HepG2 (cell line): ENCODE measurements at regions not wholly inside any gene's neighbourhood (a gene's known extent, or its start where the extent isn't known, plus 50 kb on each side); places are given as distances from the start of the nearest gene placed in this dataset.

ENCODE experiments used
- ATAC-seq: fragments of 200-7000 bp; cut with Tn5 transposase; 3 replicates; pipeline ENCODE4 v1.9.1; 2020; ENCODE audit warnings: mild to moderate bottlenecking, moderate library complexity
- BruUV-seq: library from RNA; stranded (reverse); fragments of 400-500 nt; replicated peaks from 2 replicates; lab custom pipeline; 2021; lab: Mats Ljungman, UMichigan
- CTCF ChIA-PET: fragments of 300-600 bp; formaldehyde crosslinking; extraction: SDS; loops from one replicate; lab custom pipeline; 2021; ENCODE audit warnings: low total read pairs, inconsistent platforms, low intra/inter-chr PET ratio; lab: Yijun Ruan, JAX
- POLR2A ChIA-PET: fragments of 350-600 bp; sonication (Branson Sonifier 250); formaldehyde crosslinking; loops from one replicate; lab custom pipeline; 2020; ENCODE audit warnings: antibody characterized with exemption, inconsistent platforms; lab: Yijun Ruan, JAX
- DNase-seq: peaks from one replicate; pipeline ENCODE4 v3.0.0-alpha.2; 2015; ENCODE audit warnings: low spot score
- FAIRE-seq: peaks from 3 replicates; lab custom pipeline; 2011; peaks lifted over from hg19 to GRCh38; lab: Jason Lieb, UNC
- H2AFZ ChIP-seq: one replicate; pipeline ENCODE4 v1.6.1; 2011; ENCODE audit warnings: low read length, inconsistent platforms
- H3K27ac ChIP-seq: fragments of 300-600 bp; 3 replicates; pipeline ENCODE4 v1.8.0; 2011; ENCODE audit warnings: mixed run types, mild to moderate bottlenecking, mixed read lengths, low read length, inconsistent platforms; ENCODE audit not compliant: insufficient read depth; ENCODE audit errors: extremely low read length
- H3K27me3 ChIP-seq, 2 experiments: fragments of 200-600 bp in 1 of 2; 2 replicates in 1 of 2; 3 replicates in 1 of 2; pipeline versions ENCODE4 v1.6.0 to v1.8.0; 2011; ENCODE audit warnings: low read length in 2 of 2, mild to moderate bottlenecking in 2 of 2, moderate library complexity in 2 of 2, inconsistent platforms in 1 of 2; ENCODE audit not compliant: insufficient read depth in 2 of 2, control insufficient read depth in 1 of 2
- H3K36me3 ChIP-seq, 2 experiments: fragments of 200-600 bp in 1 of 2; replicated peaks in 1 of 2; 2 replicates in 1 of 2; 3 replicates in 1 of 2; pipeline versions ENCODE4 v1.5.1 to v1.8.0; 2011; ENCODE audit warnings: low read length in 2 of 2, inconsistent platforms in 1 of 2; ENCODE audit not compliant: insufficient read depth in 2 of 2, control insufficient read depth in 1 of 2
- H3K4me1 ChIP-seq: 2 replicates; pipeline ENCODE4 v1.5.1; 2012; ENCODE audit warnings: low read length, inconsistent platforms; ENCODE audit not compliant: insufficient read depth
- H3K4me2 ChIP-seq: 2 replicates; pipeline ENCODE4 v1.6.0; 2011; ENCODE audit warnings: low read depth, low read length, inconsistent platforms
- H3K4me3 ChIP-seq, 3 experiments: fragments of 200-600 bp in 1 of 3; sonication (generic), shearing (Covaris generic) in 1 of 3; replicated peaks in 1 of 3; 2 replicates each; pipeline ENCODE4 v1.5.1; 2011 to 2016; ENCODE audit warnings: low read length in 3 of 3, inconsistent platforms in 2 of 3, low read depth in 2 of 3, mild to moderate bottlenecking in 2 of 3, control low read depth in 1 of 3, mixed read lengths in 1 of 3; ENCODE audit not compliant: insufficient read depth in 1 of 3
- H3K79me2 ChIP-seq: one replicate; pipeline ENCODE4 v1.6.1; 2011; ENCODE audit warnings: low read length, inconsistent platforms; ENCODE audit not compliant: insufficient read depth
- H3K9ac ChIP-seq: 2 replicates; pipeline ENCODE4 v1.6.0; 2011; ENCODE audit warnings: mild to moderate bottlenecking, low read depth, low read length, inconsistent platforms; ENCODE audit not compliant: insufficient read depth
- H3K9me3 ChIP-seq: 2 replicates; pipeline ENCODE4 v1.5.1; 2012; ENCODE audit warnings: mild to moderate bottlenecking, low read length
- H4K20me1 ChIP-seq: 2 replicates; pipeline ENCODE4 v1.6.0; 2011; ENCODE audit warnings: inconsistent platforms, mild to moderate bottlenecking, low read length, moderate library complexity; ENCODE audit not compliant: insufficient read depth
- DDIT3 ChIP-seq: sonication (generic); formaldehyde crosslinking; IDR thresholded peaks from 2 replicates; pipeline ENCODE4 v1.4.0; 2020; ENCODE audit warnings: mild to moderate bottlenecking, missing genetic modification reagents
- GMEB1 ChIP-seq: sonication (generic); formaldehyde crosslinking; IDR thresholded peaks from 2 replicates; pipeline ENCODE4 v1.5.1; 2020; ENCODE audit warnings: missing genetic modification reagents, mild to moderate bottlenecking, borderline replicate concordance
- KMT2B ChIP-seq: IDR thresholded peaks from 2 replicates; pipeline ENCODE4 v1.6.1; 2016; ENCODE audit warnings: missing genetic modification reagents, missing compliant biosample characterization
- MTF2 ChIP-seq: sonication (generic); formaldehyde crosslinking; IDR thresholded peaks from 2 replicates; pipeline ENCODE4 v1.5.0; 2020; ENCODE audit warnings: missing genetic modification reagents, borderline replicate concordance
- POLR2G ChIP-seq: fragments of 200-400 bp; formaldehyde crosslinking; IDR thresholded peaks from 2 replicates; pipeline ENCODE4 v1.6.1; 2018; ENCODE audit warnings: mild to moderate bottlenecking, low read depth, low read length, moderate library complexity
- SIX4 ChIP-seq: sonication (generic); formaldehyde crosslinking; IDR thresholded peaks from 2 replicates; pipeline ENCODE4 v1.4.0; 2020; ENCODE audit warnings: missing genetic modification reagents
- STAT6 ChIP-seq: sonication (generic); formaldehyde crosslinking; IDR thresholded peaks from 2 replicates; pipeline ENCODE4 v1.4.0; 2020; ENCODE audit warnings: missing genetic modification reagents, mild to moderate bottlenecking, borderline replicate concordance
- ZBTB33 ChIP-seq: sonication (generic); formaldehyde crosslinking; IDR thresholded peaks from 2 replicates; pipeline ENCODE4 v1.4.0; 2020; ENCODE audit warnings: missing genetic modification reagents
- ZNF18 ChIP-seq: sonication (generic); formaldehyde crosslinking; IDR thresholded peaks from 2 replicates; pipeline ENCODE4 v1.8.0; 2022; ENCODE audit warnings: mild to moderate bottlenecking, missing genetic modification reagents; ENCODE audit not compliant: insufficient replicate concordance
- ZNF275 ChIP-seq: sonication (generic); formaldehyde crosslinking; IDR thresholded peaks from 2 replicates; pipeline ENCODE4 v1.8.0; 2022; ENCODE audit warnings: missing genetic modification reagents, mild to moderate bottlenecking, inconsistent platforms, borderline replicate concordance
- ZNF543 ChIP-seq: sonication (generic); formaldehyde crosslinking; IDR thresholded peaks from 2 replicates; pipeline ENCODE4 v1.4.0; 2020; ENCODE audit warnings: mild to moderate bottlenecking, missing genetic modification reagents
- ZNF790 ChIP-seq: sonication (generic); formaldehyde crosslinking; IDR thresholded peaks from 2 replicates; pipeline ENCODE4 v1.8.0; 2022; ENCODE audit warnings: missing genetic modification reagents, mild to moderate bottlenecking, borderline replicate concordance
- WGBS: methylation state at CpG from one replicate; pipeline ENCODE4 v1.1.6; 2017; ENCODE audit warnings: low lambda C conversion rate; 5-methylcytosine and 5-hydroxymethylcytosine counted together
- in situ Hi-C: cut with HindIII; loops from 2 replicates; pipeline ENCODE4 v1.10.0; 2017; ENCODE audit warnings: low pct_unique_long_range_greater_than_20kb; ENCODE audit not compliant: extremely low pct_ligation_motif_present
- intact Hi-C: fragments of 100-400 bp; cut with micrococcal nuclease; formaldehyde crosslinking; loops from one replicate; pipeline ENCODE4 v1.10.0; 2022; ENCODE audit not compliant: unreplicated experiment

- in situ Hi-C loops: no loop called here
- Histone ChIP-seq H3K4me2 (no peak overlapping the region), H3K4me3 (no peak overlapping the region), H2AFZ (no peak overlapping the region), H3K27ac (no peak overlapping the region), H3K4me1 (no peaks in the 10 kb centered on the region), H3K27me3 (no peaks in the 10 kb centered on the region; a peak in 1 of 5 replicates), H4K20me1 (no peaks in the 10 kb centered on the region), H3K36me3 (no peaks in the 10 kb centered on the region), H3K9me3 (no peaks in the 10 kb centered on the region), H3K79me2 (no peaks in the 10 kb centered on the region), H3K9ac (no peak overlapping the region)
- 31% methylated on average over 9 of the region's 9 CpGs for WGBS
- intact Hi-C loops: no loop called here
- no peak for TF ChIP-seq ZNF275 (CRISPR knock-in tag)
- TF ChIP-seq GMEB1: no peak
- TF ChIP-seq POLR2G: no peak
- no peak for TF ChIP-seq KMT2B (CRISPR knock-in tag)
- no peak for TF ChIP-seq ZBTB33
- no peak for TF ChIP-seq ZNF790 (CRISPR knock-in tag)
- no peak for TF ChIP-seq ZNF543 (CRISPR knock-in tag)
- TF ChIP-seq MTF2 (CRISPR knock-in tag): no peak
- TF ChIP-seq STAT6 (CRISPR knock-in tag): no peak
- TF ChIP-seq ZNF18 (CRISPR knock-in tag): no peak
- TF ChIP-seq SIX4 (CRISPR knock-in tag): no peak
- no peak for TF ChIP-seq DDIT3 (CRISPR knock-in tag)
- ChIA-PET CTCF (no interaction called here), POLR2A (no interaction called here)
- ATAC-seq (no peak), FAIRE-seq (no peak), DNase-seq (no peak)
- BruUV-seq: no TSS peak
Observed at GRCh38 chr7:47066976-47067614, 514.8 kb downstream of the TNS3 start.
